ENCODE measurements at regions not wholly inside any gene's neighbourhood (a gene's known extent, or its start where the extent isn't known, plus 50 kb on each side); places are given as distances from the start of the nearest gene placed in this dataset.

- no peak for DNase-seq
These were observed 318.3 kb downstream of the EIPR1 start for GRCh38 chr2:3059141-3059925.

DNA sequence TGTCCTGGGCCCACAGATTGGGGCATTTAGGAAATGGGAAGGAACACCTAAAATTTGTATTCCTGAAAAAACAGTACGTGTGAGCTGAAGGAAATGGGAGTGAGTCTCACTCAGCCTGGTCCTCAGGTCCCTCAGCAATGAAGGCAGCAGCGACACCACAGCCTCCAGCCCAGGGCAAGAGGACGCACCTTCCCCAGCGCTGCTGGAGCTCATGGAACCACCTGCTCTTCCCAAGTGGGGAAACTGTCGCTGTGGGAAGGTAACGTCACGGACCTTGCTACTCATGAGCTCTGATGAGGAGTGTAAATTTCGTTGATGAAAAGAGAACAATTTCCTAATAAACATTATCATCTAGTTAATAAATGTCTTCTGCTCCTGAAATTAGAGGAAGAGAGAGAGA, 323.6 kb downstream of the EIPR1 start:
- no peak for DNase-seq

GRCh38 chr2:3051266-3051665, 326.4 kb downstream of the EIPR1 start:
- DNase-seq: no peak

GRCh38 chr2:3046170-3046865, 331.3 kb downstream of the EIPR1 start:
- DNase-seq: no peak

- no peak for DNase-seq
These were observed 332.2 kb downstream of the EIPR1 start for GRCh38 chr2:3045318-3045921.

- DNase-seq: no peak
These were observed 332.9 kb downstream of the EIPR1 start for GRCh38 chr2:3044587-3045317.

- DNase-seq: no peak
These were observed 333.9 kb downstream of the EIPR1 start for GRCh38 chr2:3043726-3044125.

DNA sequence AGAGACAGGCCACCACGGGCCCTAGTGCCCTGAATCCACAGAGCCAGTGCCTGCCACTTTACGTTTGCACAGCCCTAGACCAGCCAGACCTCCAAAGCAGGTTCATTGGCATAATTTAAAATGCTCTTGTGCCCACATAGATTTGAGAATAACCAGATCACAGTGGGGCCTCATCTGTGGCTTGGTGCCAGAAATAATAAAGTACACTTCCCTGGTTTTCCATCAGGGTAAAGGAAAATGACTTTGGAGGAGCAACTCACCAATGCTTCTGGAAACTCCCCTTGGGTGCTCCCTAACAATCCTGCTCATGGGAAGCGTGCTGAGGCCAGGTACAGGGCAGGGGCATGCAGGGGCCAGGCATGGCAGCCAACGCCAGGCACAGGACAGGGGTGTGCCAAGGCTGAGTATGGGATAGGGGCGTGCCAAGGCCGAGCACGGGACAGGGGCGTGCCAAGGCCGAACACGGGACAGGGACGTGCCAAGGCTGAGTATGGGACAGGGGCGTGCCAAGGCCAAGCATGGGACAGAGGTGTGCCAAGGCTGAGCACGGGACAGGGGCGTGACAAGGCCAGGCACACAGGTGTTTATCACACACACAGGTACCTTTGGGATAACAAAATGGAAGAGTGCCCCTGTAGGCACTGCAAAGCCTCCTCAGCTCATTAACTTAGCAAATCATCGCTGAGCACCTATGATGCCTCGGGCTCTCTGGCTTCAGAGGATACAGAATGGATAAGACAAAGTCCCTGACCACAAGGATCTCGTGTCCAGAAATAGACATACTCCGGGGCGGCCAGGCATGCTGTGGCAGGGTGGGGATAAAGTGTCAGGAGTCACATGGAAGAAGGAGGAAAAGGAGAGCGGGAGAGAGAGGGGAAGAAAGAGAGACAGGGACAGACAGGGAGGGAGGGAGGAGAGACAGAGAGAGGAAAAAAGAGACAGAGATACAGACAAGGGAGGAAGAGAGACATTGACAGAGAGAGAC, 334.7 kb downstream of the EIPR1 start:
- DNase-seq: no peak

GRCh38 chr2:3041841-3042600, 335.6 kb downstream of the EIPR1 start:
- DNase-seq: peak; percentile 23

- DNase-seq: no peak
These were observed 336.4 kb downstream of the EIPR1 start for GRCh38 chr2:3041246-3041645.

DNA sequence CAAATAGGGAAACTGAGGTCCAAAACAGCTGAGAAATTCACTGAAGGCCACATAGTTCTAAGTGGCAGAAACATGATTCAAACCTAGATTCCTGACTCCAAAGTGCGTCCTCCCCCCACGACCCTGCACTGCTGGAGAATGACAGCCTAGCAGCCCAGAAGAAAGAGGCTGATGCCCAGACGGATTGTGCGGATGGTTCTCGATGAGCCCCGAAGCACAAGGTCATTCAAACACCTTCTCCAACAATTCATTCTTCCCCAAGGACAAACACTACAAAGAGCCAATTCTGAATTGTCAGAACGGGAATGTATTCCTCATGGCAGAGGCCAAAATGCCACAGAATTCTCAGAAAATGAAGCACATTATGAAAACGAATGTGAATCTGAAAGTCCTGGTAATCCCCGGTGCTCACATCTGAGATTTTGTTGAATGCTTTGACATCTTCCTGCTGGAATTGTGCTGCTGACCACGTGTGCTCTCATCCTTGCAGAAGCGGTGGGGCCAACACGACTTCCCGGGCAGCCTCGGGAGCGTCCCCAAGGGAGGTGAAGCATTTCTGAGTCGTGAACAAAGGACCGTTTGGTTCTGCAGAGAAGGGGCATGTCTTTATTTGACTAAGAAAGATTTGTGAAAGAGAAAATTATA, 337.0 kb downstream of the EIPR1 start:
- DNase-seq: no peak

GRCh38 chr2:3040066-3040428, 337.6 kb downstream of the EIPR1 start:
- DNase-seq: no peak

GRCh38 chr2:3039188-3040065, 338.2 kb downstream of the EIPR1 start:
- no peak for DNase-seq

GRCh38 chr2:3038636-3039035, 339.0 kb downstream of the EIPR1 start:
- DNase-seq: no peak

DNA sequence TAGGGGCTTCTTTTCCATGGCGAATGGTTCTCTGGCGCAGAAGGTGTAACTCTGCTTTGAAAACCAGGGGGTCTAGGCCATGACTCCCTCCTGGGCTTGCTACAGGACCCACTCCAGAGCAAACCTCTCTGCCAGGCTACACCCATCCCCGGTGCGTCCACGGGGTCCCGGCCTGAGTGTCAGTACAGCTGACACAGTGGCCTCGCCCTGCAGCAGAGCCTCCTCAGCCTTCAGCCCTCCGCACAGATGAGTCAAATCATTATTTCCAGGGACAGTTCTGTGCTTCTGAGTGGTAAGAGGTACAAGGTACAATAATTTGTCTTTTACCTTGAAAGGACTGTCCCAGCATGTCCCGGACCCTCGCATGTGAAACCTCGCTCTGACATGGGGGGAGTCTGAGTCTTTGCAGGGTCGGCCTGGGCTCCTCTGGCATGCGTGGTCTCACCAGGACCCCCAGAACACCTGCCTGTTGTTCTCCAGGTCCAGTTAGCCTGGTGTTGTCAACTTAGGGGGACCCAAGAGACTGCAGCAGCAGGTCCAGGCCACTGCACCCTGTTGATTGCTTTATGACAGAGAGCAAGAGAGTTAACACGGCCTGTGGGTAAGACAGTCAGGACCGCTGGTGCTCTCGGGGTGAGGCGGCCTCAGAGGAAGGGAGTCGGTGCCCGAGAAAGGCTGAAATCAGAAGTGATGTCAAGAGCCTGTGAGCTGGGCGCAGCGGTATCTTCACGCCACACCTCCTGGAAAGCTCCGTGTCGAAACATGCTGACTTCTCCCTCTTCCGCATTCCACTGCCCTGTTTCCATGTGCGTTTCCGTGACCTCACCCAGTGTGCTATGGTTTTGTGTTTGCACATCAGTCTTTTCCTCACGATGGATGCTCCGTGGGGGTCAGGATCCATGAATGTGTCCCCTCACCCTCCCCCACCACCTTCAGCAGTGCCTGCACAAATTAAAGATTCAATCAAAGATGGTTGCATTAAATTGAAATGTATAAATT, 340.1 kb downstream of the EIPR1 start:
- no peak for DNase-seq

DNA sequence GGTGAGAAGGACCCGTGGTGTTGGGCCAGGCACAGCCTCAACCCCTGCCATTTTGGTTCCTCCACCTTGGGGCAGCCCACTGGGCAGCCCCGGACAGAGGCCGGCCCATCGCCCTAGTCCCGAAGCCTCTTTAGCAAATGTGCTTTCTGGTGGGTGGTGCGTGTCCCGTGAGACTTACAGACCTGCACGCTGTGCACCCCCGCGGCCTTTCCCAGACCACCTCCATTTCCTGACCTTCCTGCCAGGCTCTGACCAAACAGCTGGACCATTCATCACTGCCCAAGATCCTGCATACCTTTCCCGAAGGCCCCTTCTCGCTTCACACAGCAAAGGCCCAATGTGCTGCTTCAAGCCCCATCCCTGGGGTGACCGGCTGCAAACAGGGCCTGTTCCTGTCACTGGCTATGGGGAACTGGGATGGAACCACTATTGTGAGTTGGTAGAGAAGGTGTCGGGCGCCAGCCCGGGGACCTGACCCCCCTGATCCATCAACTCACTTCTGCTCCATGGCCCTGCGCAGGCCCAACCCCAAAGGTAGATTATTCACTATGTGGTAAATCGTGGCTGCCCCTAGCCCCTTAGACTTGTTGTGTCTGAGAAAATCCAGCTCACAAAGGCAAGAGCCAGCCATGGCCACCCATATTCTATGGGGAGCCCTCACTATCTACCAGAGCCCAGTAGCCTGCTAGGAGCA, 341.0 kb downstream of the EIPR1 start:
- no peak for DNase-seq

- DNase-seq: no peak
These were observed 342.1 kb downstream of the EIPR1 start for GRCh38 chr2:3035385-3036050.

Measured in NCI-H526 treated with DMSO at 0.1 percent for 48 hours (cell line).